Calu3 (cell line): ENCODE measurements at regions not wholly inside any gene's neighbourhood (a gene's known extent, or its start where the extent isn't known, plus 50 kb on each side); places are given as distances from the start of the nearest gene placed in this dataset.

Source experiments
- BruUV-seq: library from RNA; stranded (reverse); fragments of 400-500 nt; replicated peaks from 2 replicates; lab custom pipeline; 2021; lab: Mats Ljungman, UMichigan
- CTCF ChIA-PET: fragments of 300-600 bp; sonication (Branson Sonifier 250); formaldehyde crosslinking; loops from one replicate; lab custom pipeline; 2022; ENCODE audit warnings: antibody characterized with exemption; lab: Charles Lee
- DNase-seq: peaks from one replicate; pipeline ENCODE4 v3.0.0; 2022
- H3K27ac Mint-ChIP-seq: one replicate; pipeline ENCODE4 v1.8.0; 2022; ENCODE audit warnings: mixed read lengths; ENCODE audit not compliant: unreplicated experiment
- H3K27me3 Mint-ChIP-seq: one replicate; pipeline ENCODE4 v1.8.0; 2022; ENCODE audit warnings: mixed read lengths; ENCODE audit not compliant: unreplicated experiment
- H3K36me3 Mint-ChIP-seq: one replicate; pipeline ENCODE4 v1.8.0; 2022; ENCODE audit warnings: mild to moderate bottlenecking, moderate library complexity, mixed read lengths; ENCODE audit not compliant: insufficient read depth, unreplicated experiment
- H3K4me1 Mint-ChIP-seq: one replicate; pipeline ENCODE4 v1.8.0; 2022; ENCODE audit warnings: mild to moderate bottlenecking, low read depth, mixed read lengths; ENCODE audit not compliant: unreplicated experiment
- H3K4me3 Mint-ChIP-seq: one replicate; pipeline ENCODE4 v1.8.0; 2022; ENCODE audit warnings: mild to moderate bottlenecking, low read depth, moderate library complexity, mixed read lengths; ENCODE audit not compliant: unreplicated experiment
- H3K9me3 Mint-ChIP-seq: one replicate; pipeline ENCODE4 v1.8.0; 2022; ENCODE audit warnings: low read depth, mixed read lengths; ENCODE audit not compliant: unreplicated experiment
- CTCF ChIP-seq: fragments of 200-600 bp; IDR thresholded peaks from one replicate; pipeline ENCODE4 v1.8.0; 2022; ENCODE audit warnings: antibody characterized with exemption; ENCODE audit not compliant: unreplicated experiment
- intact Hi-C: fragments of 100-400 bp; cut with micrococcal nuclease; formaldehyde crosslinking; loops from one replicate; pipeline ENCODE4 v1.10.0; 2022; ENCODE audit not compliant: unreplicated experiment

- TF ChIP-seq CTCF: no peak
- intact Hi-C loops: no loop called here
Measured at GRCh38 chr5:56319526-56320181, 86.5 kb upstream of the ANKRD55 start.

GRCh38 chr5:56317923-56318561, 84.9 kb upstream of the ANKRD55 start:
- no TSS peak for BruUV-seq
- DNase-seq: no peak
- Mint-ChIP-seq H3K4me3 (no peak overlapping the region), H3K27ac (no peak overlapping the region), H3K27me3 (no peaks in the 10 kb centered on the region), H3K9me3 (no peaks in the 10 kb centered on the region), H3K36me3 (no peaks in the 10 kb centered on the region), H3K4me1 (peaks cover 31% of the 10 kb centered on the region)
- intact Hi-C loops: no loop called here
- CTCF ChIA-PET: no interaction called here
- no peak for TF ChIP-seq CTCF

More at GRCh38 chr5:56319526-56320181, 86.5 kb upstream of the ANKRD55 start:
- Mint-ChIP-seq H3K4me3 (no peak overlapping the region), H3K4me1 (peaks cover 25% of the 10 kb centered on the region), H3K27ac (no peak overlapping the region), H3K36me3 (no peaks in the 10 kb centered on the region), H3K27me3 (no peaks in the 10 kb centered on the region), H3K9me3 (no peaks in the 10 kb centered on the region)
- no peak for DNase-seq
- CTCF ChIA-PET: no interaction called here
- no TSS peak for BruUV-seq

GRCh38 chr5:56316299-56316994, 83.3 kb upstream of the ANKRD55 start:
- no peak for TF ChIP-seq CTCF
- Mint-ChIP-seq H3K27me3 (no peaks in the 10 kb centered on the region), H3K36me3 (no peaks in the 10 kb centered on the region), H3K4me3 (no peak overlapping the region), H3K27ac (no peak overlapping the region), H3K4me1 (peaks cover 39% of the 10 kb centered on the region), H3K9me3 (no peaks in the 10 kb centered on the region)
- CTCF ChIA-PET: no interaction called here
- intact Hi-C loops: no loop called here
- no TSS peak for BruUV-seq
- DNase-seq: no peak

GRCh38 chr5:56314529-56314928, 81.4 kb upstream of the ANKRD55 start:
- Mint-ChIP-seq H3K36me3 (no peaks in the 10 kb centered on the region), H3K4me3 (no peak overlapping the region), H3K27me3 (no peaks in the 10 kb centered on the region), H3K27ac (no peak overlapping the region), H3K9me3 (peaks cover 3% of the 10 kb centered on the region), H3K4me1 (peaks cover 58% of the 10 kb centered on the region)
- TF ChIP-seq CTCF: no peak
- intact Hi-C loops: no loop called here
- CTCF ChIA-PET: no interaction called here
- BruUV-seq: no TSS peak
- DNase-seq: no peak
